CMK (cell line): ENCODE measurements at regions not wholly inside any gene's neighbourhood (a gene's known extent, or its start where the extent isn't known, plus 50 kb on each side); places are given as distances from the start of the nearest gene placed in this dataset.
"Not testable (repeated sequence)": the region's sequence is repeated elsewhere in the genome, so short reads cannot be mapped to it uniquely, and the experiment has no call there.

Experiments used
- DNase-seq: peaks from one replicate; pipeline ENCODE4 v3.0.0-alpha.2; 2010; ENCODE audit warnings: low read depth

- no peak for DNase-seq
Measured at GRCh38 chr3:124138148-124138547, 146.2 kb upstream of the ROPN1 start.

GRCh38 chr3:124140746-124141145 lies 148.8 kb upstream of the ROPN1 start:
- no peak for DNase-seq

GRCh38 chr3:124142389-124142970 lies 150.6 kb upstream of the ROPN1 start:
- no peak for DNase-seq

GRCh38 chr3:124143047-124143446 lies 151.1 kb upstream of the ROPN1 start:
- DNase-seq = no peak

GRCh38 chr3:124144035-124144814 lies 152.3 kb upstream of the ROPN1 start:
- DNase-seq = no peak

GRCh38 chr3:124147429-124147828 lies 155.5 kb upstream of the ROPN1 start:
- no peak for DNase-seq

GRCh38 chr3:124147946-124148345 lies 156.0 kb upstream of the ROPN1 start:
- no peak for DNase-seq

- no peak for DNase-seq
Measured at GRCh38 chr3:124149081-124149480, 157.2 kb upstream of the ROPN1 start.

- DNase-seq = no peak
Measured at GRCh38 chr3:124149771-124150170, 157.8 kb upstream of the ROPN1 start.

- DNase-seq = not testable (repeated sequence)
Measured at GRCh38 chr3:124152891-124153290, 161.0 kb upstream of the ROPN1 start.

- DNase-seq = no peak
Measured at GRCh38 chr3:124156866-124157712, 165.2 kb upstream of the ROPN1 start.

GRCh38 chr3:124157748-124158147 lies 165.8 kb upstream of the ROPN1 start:
- no peak for DNase-seq

GRCh38 chr3:124158168-124158881 lies 166.4 kb upstream of the ROPN1 start:
- no peak for DNase-seq

GRCh38 chr3:124161448-124161847 lies 169.5 kb upstream of the ROPN1 start:
- no peak for DNase-seq

- no peak for DNase-seq
Measured at GRCh38 chr3:124163689-124164088, 171.8 kb upstream of the ROPN1 start.

- no peak for DNase-seq
Measured at GRCh38 chr3:124168271-124168670, 176.3 kb upstream of the ROPN1 start.

GRCh38 chr3:124172283-124172682 lies 180.4 kb upstream of the ROPN1 start:
- no peak for DNase-seq

GRCh38 chr3:124172816-124173215 lies 180.9 kb upstream of the ROPN1 start:
- no peak for DNase-seq

- no peak for DNase-seq
Measured at GRCh38 chr3:124174476-124174875, 182.6 kb upstream of the ROPN1 start.

GRCh38 chr3:124174910-124175874 lies 183.3 kb upstream of the ROPN1 start:
- no peak for DNase-seq

- no peak for DNase-seq
Measured at GRCh38 chr3:124177071-124177470, 185.1 kb upstream of the ROPN1 start.
